ENCODE measurements at regions not wholly inside any gene's neighbourhood (a gene's known extent, or its start where the extent isn't known, plus 50 kb on each side); places are given as distances from the start of the nearest gene placed in this dataset.
"Not testable (repeated sequence)": the region's sequence is repeated elsewhere in the genome, so short reads cannot be mapped to it uniquely, and the experiment has no call there.

GRCh38 chr7:155397758-155398714 is 59.9 kb upstream of the EN2 start:
- not testable (repeated sequence) for DNase-seq

GRCh38 chr7:155398944-155399343 is 59.0 kb upstream of the EN2 start:
- no peak for DNase-seq

- no peak for DNase-seq
These were observed 58.4 kb upstream of the EN2 start for GRCh38 chr7:155399577-155399976.

GRCh38 chr7:155401231-155401630 is 56.7 kb upstream of the EN2 start:
- DNase-seq: no peak

- DNase-seq: no peak
These were observed 56.0 kb upstream of the EN2 start for GRCh38 chr7:155401884-155402283.

GRCh38 chr7:155402941-155403340 is 55.0 kb upstream of the EN2 start:
- no peak for DNase-seq

- DNase-seq: no peak
These were observed 53.0 kb upstream of the EN2 start for GRCh38 chr7:155404976-155405375.

- DNase-seq: no peak
These were observed 52.3 kb upstream of the EN2 start for GRCh38 chr7:155405399-155406318.

GRCh38 chr7:155407799-155408198 is 50.1 kb upstream of the EN2 start:
- DNase-seq: no peak

All from hindlimb muscle (tissue), 1 donor.